LNCaP clone FGC (cell line): ENCODE measurements at regions not wholly inside any gene's neighbourhood (a gene's known extent, or its start where the extent isn't known, plus 50 kb on each side); places are given as distances from the start of the nearest gene placed in this dataset.
"Not testable (repeated sequence)": the region's sequence is repeated elsewhere in the genome, so short reads cannot be mapped to it uniquely, and the experiment has no call there.

Experiments
- DNase-seq: peaks from one replicate; pipeline ENCODE4 v3.0.0-alpha.2; 2011; ENCODE audit warnings: low read depth
- H3K4me3 ChIP-seq: 2 replicates; pipeline ENCODE4 v1.5.1; 2011; ENCODE audit warnings: mild to moderate bottlenecking, low read depth, low read length, control low read depth
- CTCF ChIP-seq: IDR thresholded peaks from 2 replicates; pipeline ENCODE4 v1.5.1; 2012; ENCODE audit warnings: mild to moderate bottlenecking; ENCODE audit not compliant: control insufficient read depth, insufficient read depth; ENCODE audit errors: extremely low read depth

- no peak for DNase-seq
- H3K4me3 ChIP-seq: no peak overlapping the region
- TF ChIP-seq CTCF: no peak
Observed at GRCh38 chr1:14412235-14412634, 186.2 kb upstream of the KAZN start.

- TF ChIP-seq CTCF: no peak
- no peak for DNase-seq
- no peak overlapping the region for H3K4me3 ChIP-seq
Observed at GRCh38 chr1:14413819-14414490, 184.5 kb upstream of the KAZN start.

GRCh38 chr1:14415396-14415795, 183.1 kb upstream of the KAZN start:
- no peak for TF ChIP-seq CTCF
- no peak for DNase-seq
- no peak overlapping the region for H3K4me3 ChIP-seq

GRCh38 chr1:14419778-14420218, 178.7 kb upstream of the KAZN start:
- not testable (repeated sequence) for H3K4me3 ChIP-seq, DNase-seq

- TF ChIP-seq CTCF: no peak
- DNase-seq: no peak
- no peak overlapping the region for H3K4me3 ChIP-seq
Observed at GRCh38 chr1:14420686-14421085, 177.8 kb upstream of the KAZN start.

GRCh38 chr1:14421295-14421976, 177.0 kb upstream of the KAZN start:
- no peak for TF ChIP-seq CTCF
- DNase-seq: no peak
- H3K4me3 ChIP-seq: no peak overlapping the region

GRCh38 chr1:14421977-14422609, 176.4 kb upstream of the KAZN start:
- H3K4me3 ChIP-seq: no peak overlapping the region
- no peak for TF ChIP-seq CTCF
- DNase-seq: peak; percentile 66
